SK-N-SH treated with all-trans-retinoic acid at 6 μM for 48 hours (cell line): ENCODE measurements at regions not wholly inside any gene's neighbourhood (a gene's known extent, or its start where the extent isn't known, plus 50 kb on each side); places are given as distances from the start of the nearest gene placed in this dataset.

Experiments used
- ZFP3 ChIP-seq: fragments of 250-450 bp; sonication (Bioruptor Pico); IDR thresholded peaks from 2 replicates; pipeline ENCODE4 v1.5.0; 2020; ENCODE audit warnings: mild to moderate bottlenecking, moderate library complexity
- ZFP30 ChIP-seq: fragments of 450-650 bp; formaldehyde crosslinking; IDR thresholded peaks from 2 replicates; pipeline ENCODE4 v1.5.0; 2022; ENCODE audit warnings: mild to moderate bottlenecking, moderate library complexity
- ZNF8 ChIP-seq: fragments of 450-650 bp; formaldehyde crosslinking; IDR thresholded peaks from 2 replicates; pipeline ENCODE4 v1.5.0; 2020; ENCODE audit warnings: mild to moderate bottlenecking, moderate library complexity

- TF ChIP-seq ZFP30 (CRISPR knock-in tag) (no peak), ZFP3 (CRISPR knock-in tag) (no peak), ZNF8 (CRISPR knock-in tag) (no peak)
Measured at GRCh38 chr3:72536878-72537267, 311.4 kb downstream of the SHQ1 start.
